GM21390 (cell line): ENCODE measurements at regions not wholly inside any gene's neighbourhood (a gene's known extent, or its start where the extent isn't known, plus 50 kb on each side); places are given as distances from the start of the nearest gene placed in this dataset.
A peak's percentile ranks its signal among the peaks of the same experiment; 100 is the strongest.
"Not testable (repeated sequence)": the region's sequence is repeated elsewhere in the genome, so short reads cannot be mapped to it uniquely, and the experiment has no call there.

Experiments
- ATAC-seq: cut with Tn5 transposase; IDR thresholded peaks from one replicate; pipeline ENCODE4 v1.9.1; 2021; ENCODE audit not compliant: unreplicated experiment

DNA sequence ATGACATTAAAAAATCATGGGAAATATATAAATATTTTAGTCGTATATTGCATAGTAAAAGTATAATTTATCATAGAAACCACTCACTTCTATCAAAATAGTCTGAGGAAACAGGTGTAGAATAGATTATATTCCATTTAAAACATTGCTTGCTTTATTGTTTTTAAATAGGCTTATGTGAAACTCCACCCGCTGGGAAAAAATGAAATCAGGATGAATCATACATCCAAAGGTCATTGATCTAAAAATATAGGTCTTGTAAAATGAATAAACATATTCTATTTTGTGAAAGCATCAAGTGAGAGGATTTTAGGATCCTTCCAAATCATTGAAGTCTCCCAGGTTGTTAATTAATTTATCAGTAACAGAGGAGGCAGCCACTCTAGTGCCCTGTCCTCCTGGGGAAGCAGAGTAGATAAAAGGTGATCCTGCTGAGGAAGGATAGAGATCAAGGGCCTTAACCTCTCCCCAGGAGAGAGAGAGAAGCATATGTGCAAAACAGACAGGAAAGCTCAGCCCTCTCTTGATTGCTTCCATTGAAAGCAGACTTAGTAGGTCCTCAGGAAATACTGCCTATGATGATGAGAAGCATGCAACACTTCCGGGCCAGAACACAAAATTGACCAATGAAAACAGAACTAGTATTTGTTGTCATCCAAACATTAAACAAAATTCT is 96.8 kb upstream of the MAP9 start:
- no peak for ATAC-seq

DNA sequence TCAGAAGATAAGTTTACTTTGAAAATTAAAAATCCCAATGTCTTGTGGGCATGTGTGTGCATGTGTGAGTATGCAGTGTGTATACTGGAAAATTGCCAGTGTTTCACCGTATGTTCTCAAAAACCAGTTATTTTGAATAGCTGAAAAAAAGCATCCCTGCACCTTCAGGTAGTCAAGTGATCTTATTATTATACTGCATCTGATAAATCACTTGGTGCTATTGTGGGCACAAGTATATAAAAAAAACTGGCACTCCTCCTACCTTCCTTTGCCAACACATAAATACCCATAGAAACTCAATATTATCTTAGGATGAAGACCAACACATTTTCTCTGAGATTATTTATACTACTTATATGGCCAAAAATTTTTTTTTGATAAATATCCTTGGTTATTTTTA is 91.5 kb upstream of the MAP9 start:
- no peak for ATAC-seq

DNA sequence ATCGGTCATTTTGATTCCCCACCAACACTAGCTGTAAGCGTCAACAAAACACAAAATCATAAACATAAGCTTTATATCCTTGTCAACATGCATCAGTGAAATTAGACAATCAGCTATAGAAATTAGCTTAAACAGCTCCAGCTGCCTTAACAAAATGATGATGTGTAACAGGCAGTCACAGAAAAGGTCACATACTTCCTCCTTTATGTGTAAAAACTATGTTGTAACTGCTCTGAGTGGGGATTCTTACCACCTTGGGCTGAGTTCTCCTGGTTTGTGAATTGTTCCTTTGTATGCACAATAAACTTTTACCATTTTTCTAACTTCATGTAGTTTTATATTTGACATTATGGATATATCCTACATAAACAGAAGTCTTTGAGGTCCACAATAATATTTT is 73.9 kb upstream of the MAP9 start:
- no peak for ATAC-seq

DNA sequence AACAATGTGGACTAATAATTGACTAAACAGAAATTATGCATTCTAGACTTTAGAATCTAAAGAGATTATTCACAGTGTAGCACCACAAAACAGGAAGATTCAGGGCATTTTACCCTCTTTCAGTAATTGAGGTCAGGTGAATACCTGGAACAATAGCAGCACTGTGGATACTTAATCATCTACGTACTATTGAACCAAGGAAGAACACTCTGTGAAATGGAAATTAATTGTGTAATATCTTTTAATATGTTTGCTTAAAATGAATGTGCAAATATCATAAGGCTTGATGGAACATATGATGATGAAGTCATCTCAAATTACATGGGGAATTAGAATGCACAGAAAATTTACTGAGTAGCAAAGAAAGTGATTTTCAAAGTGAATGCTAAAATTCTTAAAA is 68.5 kb upstream of the MAP9 start:
- ATAC-seq = no peak

DNA sequence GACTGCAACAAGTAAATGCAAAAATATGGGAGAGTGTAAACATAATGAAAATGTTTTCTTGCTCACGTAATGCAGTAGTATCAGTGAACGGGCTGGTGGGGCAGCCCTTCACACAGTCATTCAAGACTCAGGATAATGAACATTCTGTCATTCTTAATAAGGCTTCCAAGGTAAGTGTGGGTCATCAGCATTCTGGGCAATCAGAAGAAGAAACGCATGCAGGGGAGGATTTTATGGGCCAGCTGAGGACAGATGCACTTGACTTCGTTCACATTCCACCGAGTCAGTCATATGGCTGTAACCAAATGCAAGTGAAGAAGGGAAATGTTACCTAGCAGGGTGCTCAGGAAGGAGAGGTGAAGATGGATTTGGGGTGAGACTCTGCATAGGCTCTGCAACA is 68.0 kb upstream of the MAP9 start:
- no peak for ATAC-seq

- ATAC-seq = peak; percentile 84
Measured at GRCh38 chr4:155442267-155443105, 65.7 kb upstream of the MAP9 start.

GRCh38 chr4:155441475-155441874 is 64.7 kb upstream of the MAP9 start:
- ATAC-seq = no peak

DNA sequence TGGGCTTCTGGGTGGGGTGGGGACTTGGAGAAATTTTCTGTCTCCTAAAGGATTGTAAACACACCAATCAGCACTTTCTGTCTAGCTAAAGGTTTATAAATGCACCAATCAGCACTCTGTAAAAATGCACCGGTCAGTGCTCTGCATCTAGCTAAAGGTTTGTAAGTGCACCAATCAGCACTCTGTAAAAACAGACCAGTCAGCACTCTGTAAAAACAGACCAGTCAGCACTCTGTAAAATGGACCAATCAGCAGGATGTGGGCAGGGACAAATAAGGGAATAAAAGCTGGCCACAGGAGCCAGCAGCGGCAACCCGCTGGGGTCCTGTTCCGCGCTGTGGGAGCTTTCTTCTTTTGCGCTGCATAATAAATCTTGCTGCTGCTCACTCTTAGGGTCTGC is 63.0 kb upstream of the MAP9 start:
- ATAC-seq = not testable (repeated sequence)

DNA sequence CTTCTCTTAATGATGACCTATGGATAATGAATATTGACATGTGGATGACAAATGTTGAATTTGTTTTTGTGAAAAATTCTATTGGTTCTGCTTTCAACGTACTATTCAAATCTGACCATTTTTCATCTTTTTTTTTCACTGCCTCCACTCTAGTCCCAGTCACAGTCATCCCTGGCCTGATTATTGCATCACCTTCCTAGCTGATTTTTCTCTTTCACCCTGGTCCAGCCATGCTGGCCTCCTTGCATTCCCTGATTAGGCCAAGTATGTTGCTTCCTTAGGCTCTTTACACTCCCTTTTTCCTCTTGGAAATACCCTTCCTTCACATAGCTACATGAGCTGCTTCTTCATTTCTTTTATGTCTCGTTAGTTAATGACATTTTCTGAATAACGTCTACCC is 58.1 kb upstream of the MAP9 start:
- no peak for ATAC-seq

DNA sequence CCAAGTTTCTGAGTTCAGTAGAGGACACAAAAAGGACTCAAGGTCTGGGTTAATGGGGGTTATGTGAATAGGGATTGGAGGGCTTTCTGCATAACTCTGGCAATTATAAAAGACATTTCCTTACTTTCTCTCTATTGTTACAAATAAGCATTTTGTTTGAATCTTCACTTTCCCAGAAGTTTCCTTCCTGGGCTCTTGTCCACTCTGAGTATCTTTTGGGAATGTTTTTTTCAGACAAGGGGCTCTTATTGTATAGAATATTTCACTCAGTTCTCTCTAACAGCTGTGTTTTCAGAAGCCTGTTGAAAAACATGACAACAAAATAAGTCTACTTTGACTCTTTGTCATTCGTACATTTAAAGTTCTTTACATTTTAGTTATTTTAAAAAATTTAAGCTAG is 57.6 kb upstream of the MAP9 start:
- ATAC-seq = no peak

DNA sequence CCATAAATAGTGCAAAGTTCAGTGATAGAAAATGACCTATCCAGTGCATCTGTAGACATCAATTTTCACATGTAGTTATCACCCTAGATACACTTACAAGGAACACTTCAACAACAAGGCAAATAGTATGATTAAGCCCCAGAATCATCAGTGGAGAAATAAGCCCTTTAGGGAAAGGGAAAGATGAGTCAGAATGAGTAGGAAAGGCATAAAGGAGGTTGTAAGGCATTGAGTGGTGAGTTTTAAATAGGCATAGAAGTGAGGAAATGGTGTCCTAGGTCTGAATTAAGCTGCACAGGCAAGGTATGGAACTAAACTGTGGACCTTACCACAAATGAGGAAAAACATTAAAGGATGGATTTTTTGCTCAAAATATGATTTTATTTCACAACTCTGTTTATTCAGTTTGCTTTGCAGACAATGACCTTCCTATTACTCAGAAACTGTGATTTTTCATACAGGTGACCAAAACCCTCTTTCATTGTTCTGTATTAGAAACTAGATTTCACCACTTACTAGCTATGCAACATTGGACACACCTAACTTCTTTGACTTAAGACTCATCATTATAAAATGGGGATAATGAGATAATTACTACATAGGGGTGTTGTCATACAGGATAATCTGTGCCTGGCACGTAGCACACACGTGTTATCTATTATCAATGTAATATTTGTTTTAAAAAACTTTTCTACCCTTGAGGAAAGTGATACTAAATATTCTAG is 57.0 kb upstream of the MAP9 start:
- ATAC-seq = no peak

GRCh38 chr4:155430895-155431795 is 54.4 kb upstream of the MAP9 start:
- no peak for ATAC-seq

DNA sequence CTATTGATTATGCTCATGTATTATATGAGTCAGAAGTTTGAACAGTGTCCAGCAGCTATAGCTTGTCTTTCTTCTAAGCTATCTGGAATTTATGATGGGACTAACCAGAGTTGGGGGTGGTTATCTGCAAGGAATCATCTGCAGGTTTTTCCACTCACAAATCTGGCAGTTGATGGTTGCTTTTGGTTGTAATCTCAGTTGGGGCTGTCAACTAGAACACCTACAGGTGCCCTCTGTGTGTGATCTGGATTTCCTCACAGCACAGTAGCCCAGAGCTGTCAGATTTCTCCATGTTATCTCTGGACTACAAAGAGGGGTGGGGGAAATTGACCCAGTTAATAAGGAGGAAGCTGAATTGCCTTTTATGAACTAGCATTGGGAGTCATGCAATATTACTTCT is 51.4 kb upstream of the MAP9 start:
- ATAC-seq = no peak

DNA sequence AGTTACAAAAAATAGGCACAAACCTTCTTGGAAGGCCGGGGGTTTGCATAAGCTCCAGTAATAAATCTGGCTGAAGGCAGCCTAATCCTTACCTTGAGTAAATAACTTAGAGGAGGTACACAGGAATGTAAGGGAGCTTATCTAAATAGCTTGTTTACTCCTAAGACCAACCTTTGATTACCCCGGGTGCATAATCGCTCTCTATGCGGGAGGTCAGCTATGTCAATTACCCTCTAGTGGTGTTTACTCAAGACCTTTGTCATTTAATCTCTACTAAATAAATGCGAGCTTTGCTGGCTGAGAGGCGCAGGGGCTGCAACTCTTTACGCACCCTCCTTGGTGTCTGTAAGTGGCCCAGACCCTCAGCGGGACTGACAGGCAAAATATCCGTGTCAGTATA is 50.2 kb upstream of the MAP9 start:
- no peak for ATAC-seq
